Caco-2 (cell line): ENCODE measurements at regions not wholly inside any gene's neighbourhood (a gene's known extent, or its start where the extent isn't known, plus 50 kb on each side); places are given as distances from the start of the nearest gene placed in this dataset.

Source experiments
- BruUV-seq: library from RNA; stranded (reverse); fragments of 400-500 nt; replicated peaks from 2 replicates; lab custom pipeline; 2021; lab: Mats Ljungman, UMichigan
- CTCF ChIA-PET: fragments of 300-600 bp; sonication (Branson Sonifier 250); formaldehyde crosslinking; loops from one replicate; lab custom pipeline; 2022; ENCODE audit warnings: antibody characterized with exemption; lab: Charles Lee
- POLR2A ChIA-PET: fragments of 300-600 bp; sonication (Branson Sonifier 250); formaldehyde crosslinking; loops from one replicate; lab custom pipeline; 2022; ENCODE audit warnings: antibody characterized with exemption; lab: Charles Lee
- DNase-seq, 2 experiments: peaks; one replicate each; pipeline versions ENCODE4 v3.0.0 to v3.0.0-alpha.2; 2020 to 2022
- H3K27me3 ChIP-seq: replicated peaks from 2 replicates; pipeline ENCODE4 v1.6.0; 2011; ENCODE audit warnings: low read length; ENCODE audit not compliant: control insufficient read depth, insufficient read depth
- H3K36me3 ChIP-seq: 2 replicates; pipeline ENCODE4 v1.5.1; 2011; ENCODE audit warnings: low read length; ENCODE audit not compliant: control insufficient read depth, insufficient read depth
- H3K4me1 ChIP-seq: fragments of 250-450 bp; sonication (Bioruptor Pico); 2 replicates; pipeline ENCODE4 v1.5.1; 2020; ENCODE audit warnings: mild to moderate bottlenecking
- H3K4me3 ChIP-seq: 2 replicates; pipeline ENCODE4 v1.5.1; 2011; ENCODE audit warnings: low read depth, mild to moderate bottlenecking, control low read depth, low read length
- H3K9me3 ChIP-seq: fragments of 250-450 bp; sonication (Bioruptor Pico); 2 replicates; pipeline ENCODE4 v1.5.1; 2020; ENCODE audit warnings: mild to moderate bottlenecking, moderate library complexity
- H3K27ac Mint-ChIP-seq: one replicate; pipeline ENCODE4 v1.8.0; 2022; ENCODE audit warnings: mixed read lengths; ENCODE audit not compliant: unreplicated experiment
- H3K27me3 Mint-ChIP-seq: one replicate; pipeline ENCODE4 v1.8.0; 2022; ENCODE audit warnings: mixed read lengths; ENCODE audit not compliant: insufficient read depth, unreplicated experiment
- H3K36me3 Mint-ChIP-seq: one replicate; pipeline ENCODE4 v1.8.0; 2022; ENCODE audit warnings: mild to moderate bottlenecking, mixed read lengths; ENCODE audit not compliant: insufficient read depth, unreplicated experiment
- H3K4me1 Mint-ChIP-seq: one replicate; pipeline ENCODE4 v1.8.0; 2022; ENCODE audit warnings: low read depth, mixed read lengths; ENCODE audit not compliant: unreplicated experiment
- H3K4me3 Mint-ChIP-seq: one replicate; pipeline ENCODE4 v1.8.0; 2022; ENCODE audit warnings: mild to moderate bottlenecking, moderate library complexity, mixed read lengths; ENCODE audit not compliant: unreplicated experiment
- H3K9me3 Mint-ChIP-seq: one replicate; pipeline ENCODE4 v1.8.0; 2022; ENCODE audit warnings: mixed read lengths; ENCODE audit not compliant: unreplicated experiment
- intact Hi-C: fragments of 100-400 bp; cut with micrococcal nuclease; formaldehyde crosslinking; loops from one replicate; pipeline ENCODE4 v1.10.0; 2022; ENCODE audit not compliant: unreplicated experiment
- TF ChIP-seq, protein P1 (sequence below), 2 experiments: fragments of 200-600 bp in 1 of 2; IDR thresholded peaks; 1 replicate in 1 of 2; 2 replicates in 1 of 2; pipeline versions ENCODE4 v1.5.1 to v1.8.0; 2011 to 2022; ENCODE audit warnings: antibody characterized with exemption in 1 of 2, control low read depth in 1 of 2, inconsistent platforms in 1 of 2, low read depth in 1 of 2, low read length in 1 of 2, mild to moderate bottlenecking in 1 of 2, moderate library complexity in 1 of 2; ENCODE audit not compliant: insufficient read depth in 1 of 2, severe bottlenecking in 1 of 2, unreplicated experiment in 1 of 2

- ChIA-PET POLR2A (no interaction called here), CTCF (no interaction called here)
- no peaks in the 10 kb centered on the region for H3K9me3 Mint-ChIP-seq
- TF ChIP-seq, protein P1, sequence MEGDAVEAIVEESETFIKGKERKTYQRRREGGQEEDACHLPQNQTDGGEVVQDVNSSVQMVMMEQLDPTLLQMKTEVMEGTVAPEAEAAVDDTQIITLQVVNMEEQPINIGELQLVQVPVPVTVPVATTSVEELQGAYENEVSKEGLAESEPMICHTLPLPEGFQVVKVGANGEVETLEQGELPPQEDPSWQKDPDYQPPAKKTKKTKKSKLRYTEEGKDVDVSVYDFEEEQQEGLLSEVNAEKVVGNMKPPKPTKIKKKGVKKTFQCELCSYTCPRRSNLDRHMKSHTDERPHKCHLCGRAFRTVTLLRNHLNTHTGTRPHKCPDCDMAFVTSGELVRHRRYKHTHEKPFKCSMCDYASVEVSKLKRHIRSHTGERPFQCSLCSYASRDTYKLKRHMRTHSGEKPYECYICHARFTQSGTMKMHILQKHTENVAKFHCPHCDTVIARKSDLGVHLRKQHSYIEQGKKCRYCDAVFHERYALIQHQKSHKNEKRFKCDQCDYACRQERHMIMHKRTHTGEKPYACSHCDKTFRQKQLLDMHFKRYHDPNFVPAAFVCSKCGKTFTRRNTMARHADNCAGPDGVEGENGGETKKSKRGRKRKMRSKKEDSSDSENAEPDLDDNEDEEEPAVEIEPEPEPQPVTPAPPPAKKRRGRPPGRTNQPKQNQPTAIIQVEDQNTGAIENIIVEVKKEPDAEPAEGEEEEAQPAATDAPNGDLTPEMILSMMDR (IDR thresholded peaks at IDR 0.05; ENCODE audit: insufficient read depth in 1 of 2, low read depth in 1 of 2, low read length in 1 of 2, severe bottlenecking in 1 of 2, unreplicated experiment in 1 of 2): no peak
- no peaks in the 10 kb centered on the region for H3K9me3 ChIP-seq
- BruUV-seq: no TSS peak
- H3K36me3 ChIP-seq: no peaks in the 10 kb centered on the region
- peaks cover 3% of the 10 kb centered on the region for H3K27me3 Mint-ChIP-seq
- H3K27me3 ChIP-seq: no peaks in the 10 kb centered on the region
- intact Hi-C loops: no loop called here
- H3K4me1 ChIP-seq: no peaks in the 10 kb centered on the region
- no peak for DNase-seq
- H3K4me1 Mint-ChIP-seq: no peaks in the 10 kb centered on the region
- no peaks in the 10 kb centered on the region for H3K36me3 Mint-ChIP-seq
- no peak overlapping the region for H3K4me3 ChIP-seq
- H3K4me3 Mint-ChIP-seq: no peak overlapping the region
- no peak overlapping the region for H3K27ac Mint-ChIP-seq
Measured at GRCh38 chr6:156161471-156161870, 615.7 kb upstream of the ARID1B start.

DNA sequence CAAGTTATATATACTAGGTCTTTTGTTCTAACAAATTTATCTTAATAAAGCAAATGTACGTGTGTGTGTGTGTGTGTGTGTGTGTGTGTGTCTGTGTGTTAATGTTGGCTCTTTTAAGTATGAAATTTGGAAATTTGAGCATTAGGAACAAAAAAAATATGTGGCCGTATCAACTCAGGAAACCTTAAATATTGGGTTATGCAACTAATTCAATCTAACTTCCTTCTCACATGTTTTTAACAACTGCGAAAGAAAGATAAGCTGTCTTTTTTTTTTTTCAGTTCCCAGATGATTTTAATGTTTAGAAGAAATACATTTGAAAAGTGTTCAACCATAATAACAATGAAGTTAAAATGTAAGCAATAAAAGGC is 616.4 kb upstream of the ARID1B start:
- BruUV-seq: no TSS peak
- Mint-ChIP-seq H3K36me3 (no peaks in the 10 kb centered on the region), H3K4me3 (no peak overlapping the region), H3K4me1 (no peaks in the 10 kb centered on the region), H3K27ac (no peak overlapping the region), H3K9me3 (no peaks in the 10 kb centered on the region), H3K27me3 (no peaks in the 10 kb centered on the region)
- intact Hi-C loops: no loop called here
- TF ChIP-seq, protein P1 (IDR thresholded peaks at IDR 0.05; ENCODE audit: insufficient read depth in 1 of 2, low read depth in 1 of 2, low read length in 1 of 2, severe bottlenecking in 1 of 2, unreplicated experiment in 1 of 2): no peak
- Histone ChIP-seq H3K4me3 (no peak overlapping the region), H3K27me3 (no peaks in the 10 kb centered on the region), H3K36me3 (no peaks in the 10 kb centered on the region), H3K4me1 (no peaks in the 10 kb centered on the region), H3K9me3 (no peaks in the 10 kb centered on the region)
- ChIA-PET POLR2A (no interaction called here), CTCF (no interaction called here)
- no peak for DNase-seq

GRCh38 chr6:156160007-156160794 is 617.0 kb upstream of the ARID1B start:
- no peaks in the 10 kb centered on the region for H3K4me1 Mint-ChIP-seq
- BruUV-seq: no TSS peak
- TF ChIP-seq, protein P1 (IDR thresholded peaks at IDR 0.05; ENCODE audit: insufficient read depth in 1 of 2, low read depth in 1 of 2, low read length in 1 of 2, severe bottlenecking in 1 of 2, unreplicated experiment in 1 of 2): no peak
- no peak overlapping the region for H3K4me3 ChIP-seq
- H3K9me3 ChIP-seq: no peaks in the 10 kb centered on the region
- no peaks in the 10 kb centered on the region for H3K4me1 ChIP-seq
- DNase-seq: no peak
- no peaks in the 10 kb centered on the region for H3K9me3 Mint-ChIP-seq
- H3K36me3 ChIP-seq: no peaks in the 10 kb centered on the region
- ChIA-PET POLR2A (no interaction called here), CTCF (no interaction called here)
- no peaks in the 10 kb centered on the region for H3K27me3 ChIP-seq
- H3K27me3 Mint-ChIP-seq: no peaks in the 10 kb centered on the region
- H3K27ac Mint-ChIP-seq: no peak overlapping the region
- no peaks in the 10 kb centered on the region for H3K36me3 Mint-ChIP-seq
- no peak overlapping the region for H3K4me3 Mint-ChIP-seq
- intact Hi-C loops: no loop called here
